Superior temporal gyrus (tissue), 1 donor: ENCODE measurements at regions not wholly inside any gene's neighbourhood (a gene's known extent, or its start where the extent isn't known, plus 50 kb on each side); places are given as distances from the start of the nearest gene placed in this dataset.

Source experiments
- DNase-seq: peaks from one replicate; pipeline ENCODE4 v3.0.0-alpha.2; 2016; ENCODE audit errors: extremely low spot score

DNA sequence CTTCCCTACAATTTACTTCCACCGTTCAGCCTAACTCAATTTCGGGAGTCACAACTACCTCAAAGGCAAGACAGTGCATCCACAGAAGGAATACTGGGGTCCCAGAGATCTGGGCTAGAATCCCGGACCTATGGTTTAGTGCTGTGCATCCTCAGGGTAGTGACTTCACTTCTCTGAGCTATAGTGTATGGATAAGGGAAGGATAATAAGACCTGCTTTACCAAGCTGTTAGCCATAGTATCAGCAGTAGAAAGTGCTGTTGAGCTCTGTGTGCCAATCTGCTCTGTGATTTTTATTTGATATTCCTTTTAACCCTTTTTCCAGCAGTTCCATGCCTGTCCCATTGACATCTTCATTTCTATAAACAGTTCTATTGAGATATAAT is 1044.3 kb downstream of the BCL11B start:
- DNase-seq = no peak

DNA sequence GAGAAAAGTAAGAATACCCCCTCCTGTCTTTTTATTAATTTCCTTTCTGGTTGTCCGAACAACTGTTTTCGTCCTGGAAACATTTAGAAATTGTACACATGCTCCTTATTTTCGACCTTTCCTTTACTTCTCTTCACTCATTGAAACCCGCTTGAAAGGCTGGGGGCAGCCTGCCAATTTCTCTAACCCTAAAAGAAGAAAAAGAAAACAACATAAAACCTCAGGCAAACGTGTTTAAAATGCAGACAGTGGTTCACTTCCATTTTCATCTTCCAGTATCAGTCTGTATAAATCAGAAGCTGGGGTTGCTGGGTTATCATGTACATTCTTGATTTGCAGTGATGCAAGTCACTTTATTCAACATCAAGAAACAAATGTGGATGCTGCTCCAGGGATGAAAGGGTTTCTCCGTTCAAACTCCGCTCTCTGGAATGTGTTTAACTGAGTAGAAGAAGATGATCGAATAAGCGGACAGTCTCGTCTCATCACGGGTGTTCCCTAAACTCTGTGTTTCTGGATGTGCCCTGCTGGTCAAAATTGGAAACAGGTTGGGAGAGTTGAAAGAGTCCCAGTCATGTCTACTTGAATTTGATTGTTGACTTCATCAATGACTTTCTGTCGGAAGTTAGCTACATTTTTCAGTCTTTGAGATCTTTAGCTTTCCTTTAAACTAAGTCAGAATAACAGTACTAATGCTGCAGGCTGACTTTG is 1042.2 kb downstream of the BCL11B start:
- DNase-seq = no peak

- DNase-seq = no peak
Measured at GRCh38 chr14:98230411-98230810, 1041.6 kb downstream of the BCL11B start.

DNA sequence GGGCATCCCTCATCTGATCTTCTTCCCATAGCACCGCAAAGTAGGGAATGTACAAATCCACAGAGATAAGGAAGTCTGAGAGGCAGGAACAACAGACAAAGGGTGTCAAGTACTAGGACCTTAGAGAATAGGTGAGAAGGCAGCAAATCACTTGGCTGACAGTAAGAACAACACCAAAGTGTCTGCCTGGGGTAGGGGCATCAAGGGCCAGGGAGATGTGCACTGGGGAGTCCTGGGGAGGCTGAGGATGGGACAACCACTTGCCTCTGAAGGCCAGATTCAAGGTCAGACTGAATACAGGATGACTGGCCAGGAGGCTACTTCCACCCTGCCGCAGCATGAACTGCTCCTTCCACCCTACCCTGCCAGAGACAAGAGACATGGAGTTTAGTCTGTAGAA is 1040.8 kb downstream of the BCL11B start:
- DNase-seq = no peak

GRCh38 chr14:98233656-98234055 is 1038.3 kb downstream of the BCL11B start:
- DNase-seq = no peak

DNA sequence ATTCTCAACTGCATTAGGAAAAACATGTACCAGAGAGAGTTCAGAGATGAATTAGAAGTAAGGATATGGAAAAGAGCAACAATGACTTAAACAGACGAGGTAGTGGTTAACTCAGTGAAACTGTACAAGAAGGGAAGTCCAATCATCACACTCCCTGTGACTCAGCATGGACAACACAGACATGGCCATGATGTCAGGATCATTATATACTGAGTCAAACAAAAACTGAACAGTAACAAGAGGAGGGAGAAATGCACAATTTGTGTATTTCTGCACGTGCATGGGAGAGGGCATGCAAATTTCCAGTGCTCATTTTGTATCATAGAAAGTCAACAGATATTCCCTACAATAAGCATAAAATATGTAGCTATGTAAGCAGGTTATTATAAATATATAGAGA is 1037.8 kb downstream of the BCL11B start:
- no peak for DNase-seq

- DNase-seq = no peak
Measured at GRCh38 chr14:98236314-98236713, 1035.7 kb downstream of the BCL11B start.

GRCh38 chr14:98237939-98238338 is 1034.1 kb downstream of the BCL11B start:
- DNase-seq = no peak

- no peak for DNase-seq
Measured at GRCh38 chr14:98240376-98240775, 1031.6 kb downstream of the BCL11B start.

DNA sequence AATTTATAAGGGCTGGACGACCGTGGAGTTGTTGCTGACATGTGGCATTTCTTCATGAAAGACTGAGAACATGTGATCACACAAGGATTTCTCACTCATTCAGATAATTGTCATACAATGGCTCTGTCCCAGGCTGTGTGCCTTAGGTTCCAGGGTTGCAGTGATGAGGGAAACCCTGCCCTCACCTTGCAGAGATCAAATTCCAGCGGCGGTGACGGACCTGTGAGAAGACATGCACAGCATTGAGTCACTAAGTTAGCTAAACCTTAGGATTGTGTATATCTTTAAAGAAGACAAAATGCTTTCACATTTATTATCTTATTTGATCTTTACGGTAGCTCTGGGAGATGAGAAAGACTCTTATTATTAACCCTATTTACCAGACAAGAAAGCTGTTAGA is 1029.1 kb downstream of the BCL11B start:
- DNase-seq = no peak

- no peak for DNase-seq
Measured at GRCh38 chr14:98243332-98243731, 1028.7 kb downstream of the BCL11B start.

GRCh38 chr14:98244162-98244948 is 1027.6 kb downstream of the BCL11B start:
- DNase-seq = no peak

GRCh38 chr14:98244966-98245569 is 1026.9 kb downstream of the BCL11B start:
- no peak for DNase-seq

GRCh38 chr14:98249057-98249456 is 1022.9 kb downstream of the BCL11B start:
- no peak for DNase-seq

GRCh38 chr14:98249476-98249875 is 1022.5 kb downstream of the BCL11B start:
- DNase-seq = no peak

DNA sequence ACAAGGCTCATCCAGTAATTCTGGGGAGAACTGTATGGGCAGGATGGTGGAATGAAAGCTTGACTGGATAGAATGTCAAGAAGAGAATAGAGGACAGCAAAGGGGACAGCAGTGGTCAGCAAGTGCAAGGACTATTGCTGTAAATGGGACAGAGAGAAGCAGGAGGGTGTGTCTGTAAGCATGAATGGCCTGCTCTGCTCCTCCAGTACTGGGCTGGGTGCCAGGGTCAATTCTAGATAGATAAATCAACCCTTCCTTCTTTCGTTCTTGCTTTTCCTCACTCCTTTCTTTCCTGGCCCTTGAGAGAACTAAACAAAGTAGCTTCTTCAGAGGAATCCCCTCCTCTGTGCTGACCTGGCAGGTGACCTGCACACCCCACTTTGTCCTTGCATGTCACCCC is 1019.2 kb downstream of the BCL11B start:
- DNase-seq = no peak

GRCh38 chr14:98259881-98260280 is 1012.1 kb downstream of the BCL11B start:
- DNase-seq = no peak

DNA sequence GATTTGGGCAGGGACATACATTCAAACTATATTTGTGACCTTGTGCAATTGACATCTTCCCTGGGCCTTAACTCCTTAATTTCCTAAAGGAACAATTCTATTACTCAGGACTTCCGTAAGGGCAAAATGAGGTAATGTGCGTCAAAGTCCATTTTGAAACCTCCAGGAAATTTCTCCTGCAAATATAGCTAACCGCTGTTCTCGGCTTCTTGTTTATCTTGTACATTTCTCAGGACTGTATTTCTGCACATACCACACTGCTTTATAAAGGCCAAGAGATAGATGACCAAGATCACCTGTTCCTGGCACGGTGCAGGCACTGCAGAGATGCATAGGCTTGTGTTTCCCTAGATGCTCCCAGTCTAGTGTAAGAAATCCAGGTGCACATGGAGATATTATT is 1009.4 kb downstream of the BCL11B start:
- no peak for DNase-seq

DNA sequence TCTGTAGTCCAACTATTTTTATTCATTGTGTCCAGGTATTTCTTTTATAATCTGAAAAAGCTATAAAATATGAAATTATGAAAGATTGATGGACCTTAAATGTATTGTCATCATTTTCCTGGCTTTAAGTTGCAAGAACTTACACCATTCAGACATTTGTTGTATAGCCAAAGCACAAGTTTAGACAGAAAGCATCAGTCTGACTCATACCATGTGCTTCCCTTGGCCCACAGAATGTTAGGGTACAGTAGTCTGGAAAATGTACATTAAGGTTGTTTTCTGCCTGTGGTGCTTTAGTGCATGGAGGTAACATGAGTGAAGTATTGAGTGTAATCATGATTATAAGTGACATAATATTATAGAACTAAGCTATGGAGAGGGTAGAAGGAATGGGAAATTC is 1002.5 kb downstream of the BCL11B start:
- no peak for DNase-seq

- no peak for DNase-seq
Measured at GRCh38 chr14:98270201-98270600, 1001.8 kb downstream of the BCL11B start.

DNA sequence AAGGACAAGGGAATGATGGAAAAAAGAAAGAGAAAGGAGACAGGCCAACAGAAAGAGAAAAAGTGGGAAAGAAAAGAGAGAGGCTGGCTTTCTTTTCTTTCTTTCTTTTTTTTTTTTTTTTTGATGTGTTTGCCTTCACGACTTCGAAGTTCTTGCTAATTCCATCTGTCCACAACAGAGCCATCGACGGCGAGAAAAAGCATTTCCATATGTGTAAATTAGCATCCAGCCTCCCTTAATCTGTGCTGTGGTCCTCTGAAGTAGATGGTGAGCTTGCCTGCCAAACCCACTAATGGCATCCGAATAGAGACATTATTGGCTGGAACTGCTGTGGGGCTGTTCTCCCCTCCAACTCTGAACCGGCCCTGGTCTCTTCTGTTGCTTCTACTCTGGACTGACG is 997.4 kb downstream of the BCL11B start:
- no peak for DNase-seq

DNA sequence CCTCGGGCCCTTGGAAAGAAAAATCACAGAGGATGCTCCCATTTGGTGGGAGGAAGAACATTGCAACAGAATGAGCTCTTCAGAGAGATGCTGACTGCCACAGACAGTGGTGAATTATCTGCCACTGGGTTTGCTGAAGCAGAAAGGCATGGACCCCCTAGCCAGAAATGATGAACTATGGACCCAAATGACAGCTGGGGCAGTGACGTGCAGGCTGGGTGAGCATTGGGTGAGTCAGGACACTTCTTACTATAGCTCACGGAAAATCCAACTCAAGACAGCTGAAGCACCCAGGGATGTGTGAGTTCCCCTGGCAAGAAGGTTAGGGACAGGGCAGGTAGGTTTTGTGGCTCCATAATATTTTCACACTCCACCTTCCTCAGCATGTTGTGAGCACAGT is 993.2 kb downstream of the BCL11B start:
- no peak for DNase-seq

DNA sequence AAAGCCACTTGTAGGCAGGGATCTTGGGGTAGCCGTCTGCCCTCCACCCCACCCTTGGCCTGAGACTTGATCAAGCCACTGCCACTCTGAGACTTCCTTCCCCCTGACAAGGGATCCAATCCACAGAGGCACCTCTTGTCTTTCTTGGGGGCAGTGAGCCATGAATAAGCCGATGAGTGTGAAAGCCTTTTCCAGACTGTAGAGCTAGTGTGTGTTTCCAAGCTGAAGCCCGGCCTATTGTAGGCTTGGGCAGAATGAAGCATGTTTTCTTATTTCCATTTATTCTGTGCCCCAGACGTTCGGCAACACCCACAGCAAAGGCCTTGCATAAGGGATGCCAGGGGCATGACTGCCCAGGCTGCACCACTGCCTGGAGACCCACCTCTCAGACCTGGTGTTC is 991.6 kb downstream of the BCL11B start:
- no peak for DNase-seq
